CD4-positive, alpha-beta T cell (primary cell): ENCODE measurements at regions not wholly inside any gene's neighbourhood (a gene's known extent, or its start where the extent isn't known, plus 50 kb on each side); places are given as distances from the start of the nearest gene placed in this dataset.
"Not testable (repeated sequence)": the region's sequence is repeated elsewhere in the genome, so short reads cannot be mapped to it uniquely, and the experiment has no call there.

Experiments used
- ATAC-seq: fragments of 200-7000 bp; cut with Tn5 transposase; one replicate; pipeline ENCODE4 v1.10.0; 2022; ENCODE audit warnings: mild to moderate bottlenecking; ENCODE audit not compliant: poor library complexity
- CTCF ChIA-PET: fragments of 350-600 bp; sonication (Branson Sonifier 250); formaldehyde crosslinking; loops from one replicate; lab custom pipeline; 2021; ENCODE audit warnings: antibody characterized with exemption, inconsistent platforms; lab: Charles Lee
- POLR2A ChIA-PET: fragments of 350-600 bp; sonication (Branson Sonifier 250); formaldehyde crosslinking; loops from one replicate; lab custom pipeline; 2021; ENCODE audit warnings: antibody characterized with exemption, inconsistent platforms; lab: Charles Lee
- DNase-seq, 14 experiments: peaks; one replicate each; pipeline ENCODE4 v3.0.0-alpha.2; 2013 to 2020; ENCODE audit warnings: mixed read lengths in 2 of 14
- H3K27ac ChIP-seq, 2 donors: one replicate each; pipeline versions ENCODE4 v1.5.1 to v1.7.0; 2013; ENCODE audit warnings: low read length in 2 of 2, low read depth in 1 of 2, mild to moderate bottlenecking in 1 of 2
- H3K27me3 ChIP-seq, 2 experiments: 1 replicate in 1 of 2; 2 replicates in 1 of 2; pipeline versions ENCODE4 v1.6.1 to v1.7.0; 2013; ENCODE audit warnings: low read length in 2 of 2, control low read depth in 1 of 2, mild to moderate bottlenecking in 1 of 2, moderate library complexity in 1 of 2; ENCODE audit not compliant: insufficient read depth in 2 of 2, control insufficient read depth in 1 of 2
- H3K36me3 ChIP-seq: one replicate; pipeline ENCODE4 v1.6.1; 2013; ENCODE audit warnings: low read length, control low read depth; ENCODE audit not compliant: insufficient read depth
- H3K4me1 ChIP-seq: one replicate; pipeline ENCODE4 v1.6.1; 2013; ENCODE audit warnings: low read length, control low read depth; ENCODE audit not compliant: insufficient read depth
- H3K4me3 ChIP-seq: one replicate; pipeline ENCODE4 v1.5.1; 2013; ENCODE audit warnings: mild to moderate bottlenecking, low read length, moderate library complexity
- H3K9me3 ChIP-seq, 2 experiments: 1 replicate in 1 of 2; 2 replicates in 1 of 2; pipeline versions ENCODE4 v1.6.1 to v1.7.0; 2013; ENCODE audit warnings: low read length in 2 of 2, mild to moderate bottlenecking in 2 of 2, control low read depth in 1 of 2, moderate library complexity in 1 of 2; ENCODE audit not compliant: control insufficient read depth in 1 of 2, insufficient read depth in 1 of 2
- H3K27ac Mint-ChIP-seq: one replicate; pipeline ENCODE4 v1.8.0; 2020; ENCODE audit warnings: mixed read lengths
- H3K27me3 Mint-ChIP-seq: one replicate; pipeline ENCODE4 v1.8.0; 2021; ENCODE audit warnings: mixed read lengths
- H3K36me3 Mint-ChIP-seq: one replicate; pipeline ENCODE4 v1.8.0; 2021; ENCODE audit warnings: low read depth, mixed read lengths
- H3K4me1 Mint-ChIP-seq: one replicate; pipeline ENCODE4 v1.8.0; 2021; ENCODE audit warnings: low read depth, mixed read lengths
- H3K4me3 Mint-ChIP-seq: one replicate; pipeline ENCODE4 v1.8.0; 2020; ENCODE audit warnings: mild to moderate bottlenecking, mixed read lengths
- H3K9me3 Mint-ChIP-seq: one replicate; pipeline ENCODE4 v1.8.0; 2020; ENCODE audit warnings: mixed read lengths
- intact Hi-C, 2 experiments: fragments of 100-400 bp; cut with DNase I in 1 of 2; cut with micrococcal nuclease in 1 of 2; formaldehyde crosslinking; loops; one replicate each; pipeline versions ENCODE4 v1.15.1 to v1.9.0; 2023 to 2025; cut with DNase I, micrococcal nuclease
- TF ChIP-seq, protein P1 (sequence below): fragments of 200-600 bp; IDR thresholded peaks from one replicate; pipeline ENCODE4 v1.8.0; 2022; ENCODE audit warnings: antibody characterized with exemption, mild to moderate bottlenecking

DNA sequence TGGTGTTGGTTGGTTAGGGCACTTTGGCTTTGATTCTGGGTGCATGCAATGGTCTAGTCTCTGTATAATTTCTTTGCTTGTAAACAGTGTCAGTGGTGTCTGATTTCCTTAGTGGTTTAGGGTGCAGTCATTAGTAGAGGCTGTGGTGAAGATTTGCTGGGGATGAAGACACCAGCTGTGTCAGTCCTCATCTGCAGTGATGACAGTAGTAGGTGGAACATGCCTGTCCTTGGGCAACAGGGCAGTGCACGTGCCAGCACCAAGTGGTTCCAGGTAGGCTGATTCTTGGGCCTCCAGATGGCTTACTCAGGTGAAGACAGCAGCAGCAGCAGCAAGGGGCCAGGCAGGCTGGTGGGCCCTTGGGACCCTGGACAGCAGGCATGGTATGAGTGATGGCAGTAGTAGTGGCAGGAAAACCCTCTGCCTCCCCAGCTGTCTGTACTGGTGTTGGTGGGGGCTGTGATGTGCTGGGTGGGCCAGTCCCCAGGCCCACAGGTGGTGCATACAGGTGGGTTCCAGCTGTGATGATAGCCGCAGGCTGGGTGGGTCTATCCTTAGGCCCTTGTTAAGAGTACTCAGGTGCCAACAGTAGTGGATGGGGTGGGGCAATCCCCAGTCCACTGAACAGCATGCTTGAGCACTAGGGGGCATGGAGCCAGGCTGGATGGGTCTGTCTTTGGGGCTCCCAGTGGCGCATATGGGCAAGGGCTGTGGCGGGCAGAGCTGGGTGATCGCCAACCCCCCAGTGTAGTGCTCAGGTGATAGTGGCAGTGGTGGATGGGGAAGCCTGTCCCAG, 140.7 kb upstream of the THUMPD2 start:
- Histone ChIP-seq H3K9me3 (no peaks in the 10 kb centered on the region), H3K4me1 (no peaks in the 10 kb centered on the region), H3K4me3 (no peak overlapping the region), H3K36me3 (no peaks in the 10 kb centered on the region), H3K27ac (no peak overlapping the region), H3K27me3 (no peaks in the 10 kb centered on the region)
- H3K9me3 Mint-ChIP-seq = no peaks in the 10 kb centered on the region
- H3K27me3 Mint-ChIP-seq = no peaks in the 10 kb centered on the region
- no peak for ATAC-seq
- H3K27ac Mint-ChIP-seq = no peak overlapping the region
- H3K4me1 Mint-ChIP-seq = no peaks in the 10 kb centered on the region
- TF ChIP-seq, protein P1, sequence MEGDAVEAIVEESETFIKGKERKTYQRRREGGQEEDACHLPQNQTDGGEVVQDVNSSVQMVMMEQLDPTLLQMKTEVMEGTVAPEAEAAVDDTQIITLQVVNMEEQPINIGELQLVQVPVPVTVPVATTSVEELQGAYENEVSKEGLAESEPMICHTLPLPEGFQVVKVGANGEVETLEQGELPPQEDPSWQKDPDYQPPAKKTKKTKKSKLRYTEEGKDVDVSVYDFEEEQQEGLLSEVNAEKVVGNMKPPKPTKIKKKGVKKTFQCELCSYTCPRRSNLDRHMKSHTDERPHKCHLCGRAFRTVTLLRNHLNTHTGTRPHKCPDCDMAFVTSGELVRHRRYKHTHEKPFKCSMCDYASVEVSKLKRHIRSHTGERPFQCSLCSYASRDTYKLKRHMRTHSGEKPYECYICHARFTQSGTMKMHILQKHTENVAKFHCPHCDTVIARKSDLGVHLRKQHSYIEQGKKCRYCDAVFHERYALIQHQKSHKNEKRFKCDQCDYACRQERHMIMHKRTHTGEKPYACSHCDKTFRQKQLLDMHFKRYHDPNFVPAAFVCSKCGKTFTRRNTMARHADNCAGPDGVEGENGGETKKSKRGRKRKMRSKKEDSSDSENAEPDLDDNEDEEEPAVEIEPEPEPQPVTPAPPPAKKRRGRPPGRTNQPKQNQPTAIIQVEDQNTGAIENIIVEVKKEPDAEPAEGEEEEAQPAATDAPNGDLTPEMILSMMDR = no peak
- H3K36me3 Mint-ChIP-seq = no peaks in the 10 kb centered on the region
- CTCF ChIA-PET = no interaction called here
- POLR2A ChIA-PET = no interaction called here
- no peak for DNase-seq
- H3K4me3 Mint-ChIP-seq = no peak overlapping the region
- intact Hi-C loops = no loop called here

DNA sequence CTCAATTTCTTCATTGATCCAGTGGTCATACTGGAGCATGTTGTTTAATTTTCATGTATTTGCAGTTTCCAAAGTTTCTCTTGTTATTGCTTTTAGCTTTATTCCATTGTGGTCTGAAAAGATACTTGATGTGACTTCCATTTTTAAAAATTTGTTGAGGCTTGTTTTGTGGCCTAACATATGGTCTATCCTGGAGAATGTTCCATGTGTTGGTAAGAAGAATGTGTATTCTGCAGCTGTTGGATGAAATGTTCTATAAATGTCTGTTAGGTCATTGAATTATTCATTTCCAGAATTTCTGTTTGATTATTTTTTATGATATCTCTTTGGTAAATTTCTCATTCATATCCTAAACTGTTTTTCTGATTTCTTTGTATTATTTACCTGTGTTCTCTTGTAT, 139.8 kb upstream of the THUMPD2 start:
- TF ChIP-seq, protein P1 = no peak
- ATAC-seq = no peak
- Histone ChIP-seq H3K4me3 (no peak overlapping the region), H3K36me3 (no peaks in the 10 kb centered on the region), H3K9me3 (no peaks in the 10 kb centered on the region), H3K4me1 (no peaks in the 10 kb centered on the region), H3K27me3 (no peaks in the 10 kb centered on the region), H3K27ac (no peak overlapping the region)
- no peaks in the 10 kb centered on the region for H3K4me1 Mint-ChIP-seq
- intact Hi-C loops = no loop called here
- no peak overlapping the region for H3K27ac Mint-ChIP-seq
- H3K36me3 Mint-ChIP-seq = no peaks in the 10 kb centered on the region
- H3K27me3 Mint-ChIP-seq = no peaks in the 10 kb centered on the region
- no peak for DNase-seq
- ChIA-PET CTCF (no interaction called here), POLR2A (no interaction called here)
- no peak overlapping the region for H3K4me3 Mint-ChIP-seq
- H3K9me3 Mint-ChIP-seq = no peaks in the 10 kb centered on the region

DNA sequence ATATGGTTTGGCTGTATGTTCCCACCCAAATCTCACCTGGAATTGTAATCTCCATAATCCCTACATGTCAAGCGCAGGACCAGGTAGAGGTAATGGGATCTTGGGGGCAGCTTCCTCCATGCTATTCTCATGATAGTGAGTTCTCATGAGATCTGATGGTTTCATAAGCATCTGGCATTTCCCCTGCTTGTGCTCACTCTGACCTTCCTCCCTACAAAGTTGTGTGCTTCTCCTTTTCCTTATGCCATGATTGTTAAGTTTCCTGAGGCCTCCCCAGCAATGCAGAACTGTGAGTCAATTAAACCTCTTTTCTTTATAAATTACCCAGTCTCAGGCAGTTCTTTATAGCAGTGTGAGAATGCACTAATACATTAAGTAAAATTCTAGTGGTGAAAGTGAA, 138.3 kb upstream of the THUMPD2 start:
- H3K9me3 ChIP-seq, intact Hi-C loops, H3K27ac Mint-ChIP-seq, POLR2A ChIA-PET, H3K4me3 ChIP-seq, DNase-seq, H3K27ac ChIP-seq, H3K4me3 Mint-ChIP-seq, H3K36me3 ChIP-seq, H3K27me3 ChIP-seq, H3K27me3 Mint-ChIP-seq, H3K4me1 ChIP-seq, H3K36me3 Mint-ChIP-seq, H3K9me3 Mint-ChIP-seq, ATAC-seq, H3K4me1 Mint-ChIP-seq, CTCF ChIA-PET: not testable (repeated sequence)

DNA sequence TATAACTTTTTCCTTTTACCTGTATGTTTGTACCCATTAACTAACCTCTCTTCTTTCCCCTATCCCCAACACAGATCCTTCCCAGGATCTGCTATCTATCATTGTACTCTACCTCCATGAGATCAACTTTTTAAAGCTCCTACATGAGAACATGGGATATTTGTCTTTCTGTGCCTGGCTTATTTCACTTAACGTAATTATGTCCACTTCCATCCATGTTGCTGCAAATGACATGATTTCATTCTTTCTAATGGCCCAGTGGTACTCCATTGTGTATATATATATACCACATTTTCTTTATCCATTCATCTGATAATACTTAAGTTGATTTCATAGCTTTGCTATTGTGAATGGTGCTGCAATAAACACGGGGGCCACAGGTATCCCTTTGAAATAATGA, 135.9 kb upstream of the THUMPD2 start:
- no peaks in the 10 kb centered on the region for H3K36me3 Mint-ChIP-seq
- no peaks in the 10 kb centered on the region for H3K27me3 Mint-ChIP-seq
- intact Hi-C loops = loop anchor here in 1 of 2 experiments (5.0 kb wide), 2 partner anchors 642 to 1782 kb away; no protein-coding TSS in a partner anchor
- H3K27ac Mint-ChIP-seq = no peak overlapping the region
- Histone ChIP-seq H3K27me3 (no peaks in the 10 kb centered on the region), H3K27ac (no peak overlapping the region), H3K36me3 (no peaks in the 10 kb centered on the region), H3K4me1 (no peaks in the 10 kb centered on the region), H3K4me3 (no peak overlapping the region), H3K9me3 (no peaks in the 10 kb centered on the region)
- POLR2A ChIA-PET = no interaction called here
- H3K9me3 Mint-ChIP-seq = no peaks in the 10 kb centered on the region
- no peak overlapping the region for H3K4me3 Mint-ChIP-seq
- H3K4me1 Mint-ChIP-seq = no peaks in the 10 kb centered on the region
- ATAC-seq (no peak), DNase-seq (no peak)
- TF ChIP-seq, protein P1 = no peak
- CTCF ChIA-PET = no interaction called here
